ENCODE measurements at regions not wholly inside any gene's neighbourhood (a gene's known extent, or its start where the extent isn't known, plus 50 kb on each side); places are given as distances from the start of the nearest gene placed in this dataset.

- TF ChIP-seq, protein P1, sequence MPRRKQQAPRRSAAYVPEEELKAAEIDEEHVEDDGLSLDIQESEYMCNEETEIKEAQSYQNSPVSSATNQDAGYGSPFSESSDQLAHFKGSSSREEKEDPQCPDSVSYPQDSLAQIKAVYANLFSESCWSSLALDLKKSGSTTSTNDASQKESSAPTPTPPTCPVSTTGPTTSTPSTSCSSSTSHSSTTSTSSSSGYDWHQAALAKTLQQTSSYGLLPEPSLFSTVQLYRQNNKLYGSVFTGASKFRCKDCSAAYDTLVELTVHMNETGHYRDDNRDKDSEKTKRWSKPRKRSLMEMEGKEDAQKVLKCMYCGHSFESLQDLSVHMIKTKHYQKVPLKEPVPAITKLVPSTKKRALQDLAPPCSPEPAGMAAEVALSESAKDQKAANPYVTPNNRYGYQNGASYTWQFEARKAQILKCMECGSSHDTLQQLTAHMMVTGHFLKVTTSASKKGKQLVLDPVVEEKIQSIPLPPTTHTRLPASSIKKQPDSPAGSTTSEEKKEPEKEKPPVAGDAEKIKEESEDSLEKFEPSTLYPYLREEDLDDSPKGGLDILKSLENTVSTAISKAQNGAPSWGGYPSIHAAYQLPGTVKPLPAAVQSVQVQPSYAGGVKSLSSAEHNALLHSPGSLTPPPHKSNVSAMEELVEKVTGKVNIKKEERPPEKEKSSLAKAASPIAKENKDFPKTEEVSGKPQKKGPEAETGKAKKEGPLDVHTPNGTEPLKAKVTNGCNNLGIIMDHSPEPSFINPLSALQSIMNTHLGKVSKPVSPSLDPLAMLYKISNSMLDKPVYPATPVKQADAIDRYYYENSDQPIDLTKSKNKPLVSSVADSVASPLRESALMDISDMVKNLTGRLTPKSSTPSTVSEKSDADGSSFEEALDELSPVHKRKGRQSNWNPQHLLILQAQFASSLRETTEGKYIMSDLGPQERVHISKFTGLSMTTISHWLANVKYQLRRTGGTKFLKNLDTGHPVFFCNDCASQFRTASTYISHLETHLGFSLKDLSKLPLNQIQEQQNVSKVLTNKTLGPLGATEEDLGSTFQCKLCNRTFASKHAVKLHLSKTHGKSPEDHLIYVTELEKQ (CRISPR knock-in tag; IDR thresholded peaks at IDR 0.05), result no peak
- TF ChIP-seq MCM7 (IDR thresholded peaks at IDR 0.05) (no peak), NCOA4 (IDR thresholded peaks at IDR 0.05; ENCODE audit: partially characterized antibody) (no peak), CHD2 (IDR thresholded peaks at IDR 0.05; ENCODE audit: low read depth, low read length) (no peak)
- TF ChIP-seq, protein P2, sequence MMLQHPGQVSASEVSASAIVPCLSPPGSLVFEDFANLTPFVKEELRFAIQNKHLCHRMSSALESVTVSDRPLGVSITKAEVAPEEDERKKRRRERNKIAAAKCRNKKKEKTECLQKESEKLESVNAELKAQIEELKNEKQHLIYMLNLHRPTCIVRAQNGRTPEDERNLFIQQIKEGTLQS (IDR thresholded peaks at IDR 0.05), result no peak
- TF ChIP-seq, protein P2 (CRISPR knock-in tag; conservative IDR thresholded peaks at IDR 0.05), result no peak
Observed at GRCh38 chr9:13734601-13735000, 455.1 kb upstream of the MPDZ start (continued).

DNA sequence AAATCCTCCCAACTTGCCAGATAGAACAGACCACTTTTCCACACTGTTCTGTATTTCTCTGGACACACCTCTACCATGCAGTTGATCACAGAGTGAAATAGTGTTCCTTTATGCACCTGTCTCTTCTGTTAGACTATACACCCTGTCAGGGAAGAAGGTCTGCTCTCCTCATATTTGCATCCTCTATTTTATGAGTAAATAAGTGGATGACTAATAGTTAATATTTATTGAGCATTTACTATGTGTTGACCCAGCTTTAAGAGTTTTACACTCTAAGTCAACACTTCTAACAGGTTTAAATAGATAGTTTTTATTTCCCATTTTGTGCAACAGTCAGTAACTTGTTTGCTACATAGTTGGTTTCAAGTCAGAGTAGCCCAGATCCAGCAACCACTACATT is 452.8 kb upstream of the MPDZ start:
- H3K9me1 ChIP-seq (ENCODE audit: control insufficient read depth, insufficient read depth, low read length), result no peaks in the 10 kb centered on the region
- POLR2A ChIA-PET, result no interaction called here
- ATAC-seq, result no peak
- DNase-seq (ENCODE audit: extremely low read depth in 1 of 4, low spot score in 3 of 4), result no peak
- H4K20me1 ChIP-seq (replicated peaks; ENCODE audit: control insufficient read depth, insufficient read depth, low read length), result no peaks in the 10 kb centered on the region
- no peak overlapping the region for H3K4me3 ChIP-seq
- no peak overlapping the region for H3K4me2 ChIP-seq (ENCODE audit: insufficient read depth, low read length)
- H3K27ac ChIP-seq (ENCODE audit: extremely low read depth, low read depth, low read length), result no peak overlapping the region
- no peaks in the 10 kb centered on the region for H3K9me3 ChIP-seq (replicated peaks; ENCODE audit: control insufficient read depth, insufficient read depth, low read depth, low read length)
- no peak overlapping the region for H3K9ac ChIP-seq (ENCODE audit: insufficient read depth in 1 of 2, low read depth in 2 of 2, low read length in 2 of 2)
- H3K4me1 ChIP-seq (replicated peaks in 1 of 2; ENCODE audit: control insufficient read depth in 2 of 2, insufficient read depth in 2 of 2, low read length in 2 of 2), result no peaks in the 10 kb centered on the region
- H2AFZ ChIP-seq (ENCODE audit: low read depth, low read length), result no peak overlapping the region
- H3K27me3 ChIP-seq (ENCODE audit: control insufficient read depth in 2 of 2, insufficient read depth in 2 of 2, low read length in 2 of 2), result no peaks in the 10 kb centered on the region
- in situ Hi-C loops (cut with MboI), result no loop called here
- BruUV-seq (replicated peaks), result no TSS peak
- H3K79me2 ChIP-seq (ENCODE audit: control insufficient read depth, insufficient read depth, low read length), result no peaks in the 10 kb centered on the region
- intact Hi-C loops (cut with micrococcal nuclease), result no loop called here
- no peaks in the 10 kb centered on the region for H3K36me3 ChIP-seq (ENCODE audit: control insufficient read depth, insufficient read depth, low read length)
- CTCF ChIA-PET (ENCODE audit: low intra/inter-chr PET ratio), result no interaction called here
- FAIRE-seq, result no peak
- TF ChIP-seq, protein P3, sequence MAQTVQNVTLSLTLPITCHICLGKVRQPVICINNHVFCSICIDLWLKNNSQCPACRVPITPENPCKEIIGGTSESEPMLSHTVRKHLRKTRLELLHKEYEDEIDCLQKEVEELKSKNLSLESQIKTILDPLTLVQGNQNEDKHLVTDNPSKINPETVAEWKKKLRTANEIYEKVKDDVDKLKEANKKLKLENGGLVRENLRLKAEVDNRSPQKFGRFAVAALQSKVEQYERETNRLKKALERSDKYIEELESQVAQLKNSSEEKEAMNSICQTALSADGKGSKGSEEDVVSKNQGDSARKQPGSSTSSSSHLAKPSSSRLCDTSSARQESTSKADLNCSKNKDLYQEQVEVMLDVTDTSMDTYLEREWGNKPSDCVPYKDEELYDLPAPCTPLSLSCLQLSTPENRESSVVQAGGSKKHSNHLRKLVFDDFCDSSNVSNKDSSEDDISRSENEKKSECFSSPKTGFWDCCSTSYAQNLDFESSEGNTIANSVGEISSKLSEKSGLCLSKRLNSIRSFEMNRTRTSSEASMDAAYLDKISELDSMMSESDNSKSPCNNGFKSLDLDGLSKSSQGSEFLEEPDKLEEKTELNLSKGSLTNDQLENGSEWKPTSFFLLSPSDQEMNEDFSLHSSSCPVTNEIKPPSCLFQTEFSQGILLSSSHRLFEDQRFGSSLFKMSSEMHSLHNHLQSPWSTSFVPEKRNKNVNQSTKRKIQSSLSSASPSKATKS (CRISPR knock-in tag; IDR thresholded peaks at IDR 0.05), result no peak
- no peak for TF ChIP-seq ZNF174 (CRISPR knock-in tag; IDR thresholded peaks at IDR 0.05)
- no peak for TF ChIP-seq KAT7 (CRISPR knock-in tag; IDR thresholded peaks at IDR 0.05; ENCODE audit: borderline replicate concordance)
- TF ChIP-seq, protein P4, sequence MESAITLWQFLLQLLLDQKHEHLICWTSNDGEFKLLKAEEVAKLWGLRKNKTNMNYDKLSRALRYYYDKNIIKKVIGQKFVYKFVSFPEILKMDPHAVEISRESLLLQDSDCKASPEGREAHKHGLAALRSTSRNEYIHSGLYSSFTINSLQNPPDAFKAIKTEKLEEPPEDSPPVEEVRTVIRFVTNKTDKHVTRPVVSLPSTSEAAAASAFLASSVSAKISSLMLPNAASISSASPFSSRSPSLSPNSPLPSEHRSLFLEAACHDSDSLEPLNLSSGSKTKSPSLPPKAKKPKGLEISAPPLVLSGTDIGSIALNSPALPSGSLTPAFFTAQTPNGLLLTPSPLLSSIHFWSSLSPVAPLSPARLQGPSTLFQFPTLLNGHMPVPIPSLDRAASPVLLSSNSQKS (CRISPR knock-in tag; IDR thresholded peaks at IDR 0.05), result no peak
- TF ChIP-seq ZNF23 (CRISPR knock-in tag; IDR thresholded peaks at IDR 0.05), result no peak
- no peak for TF ChIP-seq MEF2D (tag; conservative IDR thresholded peaks at IDR 0.05; ENCODE audit: low read depth)
- TF ChIP-seq NBN (IDR thresholded peaks at IDR 0.05; ENCODE audit: low read depth), result no peak
- no peak for TF ChIP-seq SRSF7 (optimal IDR thresholded peaks at IDR 0.05; ENCODE audit: low read depth, low read length)
- TF ChIP-seq RBM39 (optimal IDR thresholded peaks at IDR 0.05; ENCODE audit: low read depth, low read length), result no peak
- no peak for TF ChIP-seq GTF2F1 (IDR thresholded peaks at IDR 0.05; ENCODE audit: low read depth, low read length)

Measured in K562 (cell line).